GM19351 (cell line): ENCODE measurements at regions not wholly inside any gene's neighbourhood (a gene's known extent, or its start where the extent isn't known, plus 50 kb on each side); places are given as distances from the start of the nearest gene placed in this dataset.

ENCODE experiments used
- ATAC-seq: cut with Tn5 transposase; IDR thresholded peaks from one replicate; pipeline ENCODE4 v1.9.1; 2021; ENCODE audit warnings: mild to moderate bottlenecking, moderate library complexity; ENCODE audit not compliant: unreplicated experiment

- no peak for ATAC-seq
Measured at GRCh38 chr3:99240700-99241099, 339.2 kb upstream of the DCBLD2 start.

- no peak for ATAC-seq
Measured at GRCh38 chr3:99236576-99236975, 335.1 kb upstream of the DCBLD2 start.

- no peak for ATAC-seq
Measured at GRCh38 chr3:99232696-99233095, 331.2 kb upstream of the DCBLD2 start.

- no peak for ATAC-seq
Measured at GRCh38 chr3:99218468-99218867, 317.0 kb upstream of the DCBLD2 start.

- ATAC-seq, result no peak
Measured at GRCh38 chr3:99212969-99213368, 311.5 kb upstream of the DCBLD2 start.

- no peak for ATAC-seq
Measured at GRCh38 chr3:99211309-99211708, 309.8 kb upstream of the DCBLD2 start.

GRCh38 chr3:99199021-99199420, 297.5 kb upstream of the DCBLD2 start:
- no peak for ATAC-seq

- ATAC-seq, result no peak
Measured at GRCh38 chr3:99191186-99191585, 289.7 kb upstream of the DCBLD2 start.

GRCh38 chr3:99188936-99189335, 287.4 kb upstream of the DCBLD2 start:
- ATAC-seq, result no peak

GRCh38 chr3:99186016-99186415, 284.5 kb upstream of the DCBLD2 start:
- ATAC-seq, result no peak

GRCh38 chr3:99176169-99176964, 274.9 kb upstream of the DCBLD2 start:
- ATAC-seq, result no peak

GRCh38 chr3:99175276-99175812, 273.8 kb upstream of the DCBLD2 start:
- ATAC-seq, result no peak

- ATAC-seq, result peak; percentile 89
Measured at GRCh38 chr3:99172736-99173657, 271.5 kb upstream of the DCBLD2 start.

GRCh38 chr3:99171800-99172199, 270.3 kb upstream of the DCBLD2 start:
- no peak for ATAC-seq

GRCh38 chr3:99170867-99171517, 269.5 kb upstream of the DCBLD2 start:
- no peak for ATAC-seq

GRCh38 chr3:99167071-99167470, 265.6 kb upstream of the DCBLD2 start:
- ATAC-seq, result no peak

GRCh38 chr3:99163314-99163713, 261.8 kb upstream of the DCBLD2 start:
- ATAC-seq, result no peak

- ATAC-seq, result no peak
Measured at GRCh38 chr3:99159220-99159762, 257.8 kb upstream of the DCBLD2 start.

- no peak for ATAC-seq
Measured at GRCh38 chr3:99145031-99145430, 243.5 kb upstream of the DCBLD2 start.

- no peak for ATAC-seq
Measured at GRCh38 chr3:99143493-99143892, 242.0 kb upstream of the DCBLD2 start.

- ATAC-seq, result no peak
Measured at GRCh38 chr3:99134986-99135385, 233.5 kb upstream of the DCBLD2 start.
